ENCODE measurements at regions not wholly inside any gene's neighbourhood (a gene's known extent, or its start where the extent isn't known, plus 50 kb on each side); places are given as distances from the start of the nearest gene placed in this dataset.

GRCh38 chr9:89802781-89803355 is 198.1 kb downstream of the GADD45G start:
- no peak for DNase-seq
- Mint-ChIP-seq H3K9me3 (no peaks in the 10 kb centered on the region), H3K27ac (no peak overlapping the region), H3K4me3 (no peak overlapping the region), H3K36me3 (no peaks in the 10 kb centered on the region), H3K4me1 (no peaks in the 10 kb centered on the region), H3K27me3 (peaks cover 56% of the 10 kb centered on the region)
- CTCF ChIA-PET, result no interaction called here

- H3K36me3 Mint-ChIP-seq, result no peaks in the 10 kb centered on the region
Observed at GRCh38 chr9:89803403-89803802, 198.6 kb downstream of the GADD45G start.

GRCh38 chr9:89804766-89805531 is 200.1 kb downstream of the GADD45G start:
- H3K9me3 Mint-ChIP-seq, result no peaks in the 10 kb centered on the region
- CTCF ChIA-PET, result interaction anchor here (1.9 kb wide), 1 partner anchor 212 kb away, joined by 6 read pairs; no protein-coding TSS in a partner anchor
- DNase-seq, result no peak
- H3K27ac Mint-ChIP-seq, result no peak overlapping the region
- H3K36me3 Mint-ChIP-seq, result no peaks in the 10 kb centered on the region
- H3K4me3 Mint-ChIP-seq, result no peak overlapping the region
- H3K27me3 Mint-ChIP-seq, result peaks cover 53% of the 10 kb centered on the region
- H3K4me1 Mint-ChIP-seq, result no peaks in the 10 kb centered on the region

More at GRCh38 chr9:89803403-89803802, 198.6 kb downstream of the GADD45G start:
- Mint-ChIP-seq H3K9me3 (no peaks in the 10 kb centered on the region), H3K27ac (no peak overlapping the region), H3K4me3 (no peak overlapping the region), H3K27me3 (peaks cover 56% of the 10 kb centered on the region), H3K4me1 (no peaks in the 10 kb centered on the region)
- CTCF ChIA-PET, result interaction anchor here (1.9 kb wide), 1 partner anchor 210 kb away, joined by 6 read pairs; no protein-coding TSS in a partner anchor
- no peak for DNase-seq

GRCh38 chr9:89805571-89806292 is 200.9 kb downstream of the GADD45G start:
- Mint-ChIP-seq H3K9me3 (no peaks in the 10 kb centered on the region), H3K4me3 (no peak overlapping the region), H3K36me3 (no peaks in the 10 kb centered on the region), H3K4me1 (no peaks in the 10 kb centered on the region), H3K27ac (no peak overlapping the region), H3K27me3 (peaks cover 54% of the 10 kb centered on the region)
- no peak for DNase-seq
- CTCF ChIA-PET, result interaction anchor here (1.9 kb wide), 1 partner anchor 212 kb away, joined by 6 read pairs; no protein-coding TSS in a partner anchor

DNA sequence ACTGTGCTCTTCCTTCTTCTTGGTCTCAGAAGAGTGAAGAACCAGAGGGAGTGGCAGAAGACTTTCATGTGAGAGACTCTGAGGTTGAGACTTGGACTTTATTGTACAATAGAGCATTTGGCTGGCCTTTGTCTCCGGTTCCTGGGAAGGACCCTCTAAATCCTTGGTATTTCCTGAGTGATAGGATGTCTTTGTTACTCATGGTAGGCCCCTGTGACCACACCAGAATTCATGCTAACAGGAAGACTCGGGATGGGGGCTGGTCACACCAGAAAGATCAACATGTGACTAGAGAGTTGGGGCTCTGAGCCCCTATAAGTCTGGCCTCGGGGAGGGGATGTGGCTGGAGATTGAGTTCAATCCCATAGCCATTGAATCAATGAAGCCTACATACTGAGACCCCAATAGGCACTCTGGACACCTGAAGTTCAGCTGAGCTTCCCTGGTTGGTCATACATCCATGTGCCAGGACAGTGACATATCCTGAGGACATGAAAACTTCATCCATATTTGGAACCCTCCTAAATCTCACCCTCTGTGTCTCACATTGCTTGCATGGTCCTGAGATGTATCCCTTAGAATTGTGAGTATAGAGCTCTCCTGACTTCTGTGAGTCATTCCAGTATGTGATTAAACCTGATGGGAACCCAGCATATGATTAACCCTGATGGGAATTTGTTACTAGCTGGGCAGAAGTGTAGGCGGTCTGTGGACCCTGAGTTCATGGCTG is 201.7 kb downstream of the GADD45G start:
- CTCF ChIA-PET, result interaction anchor here (0.8 kb wide), 1 partner anchor 9 kb away, joined by 3 read pairs; no protein-coding TSS in a partner anchor
- no peak for DNase-seq
- no peaks in the 10 kb centered on the region for H3K36me3 Mint-ChIP-seq
- H3K4me3 Mint-ChIP-seq, result no peak overlapping the region
- no peaks in the 10 kb centered on the region for H3K4me1 Mint-ChIP-seq
- H3K9me3 Mint-ChIP-seq, result no peaks in the 10 kb centered on the region
- peaks cover 56% of the 10 kb centered on the region for H3K27me3 Mint-ChIP-seq
- no peak overlapping the region for H3K27ac Mint-ChIP-seq

- Mint-ChIP-seq H3K9me3 (no peaks in the 10 kb centered on the region), H3K4me3 (no peak overlapping the region), H3K27ac (no peak overlapping the region), H3K36me3 (no peaks in the 10 kb centered on the region), H3K27me3 (peaks cover 57% of the 10 kb centered on the region), H3K4me1 (no peaks in the 10 kb centered on the region)
- DNase-seq, result no peak
- CTCF ChIA-PET, result interaction anchor here (0.8 kb wide), 1 partner anchor 10 kb away, joined by 3 read pairs; no protein-coding TSS in a partner anchor
Observed at GRCh38 chr9:89807101-89807395, 202.2 kb downstream of the GADD45G start.

- Mint-ChIP-seq H3K27ac (no peak overlapping the region), H3K4me1 (no peaks in the 10 kb centered on the region), H3K27me3 (peaks cover 57% of the 10 kb centered on the region), H3K36me3 (no peaks in the 10 kb centered on the region), H3K9me3 (no peaks in the 10 kb centered on the region), H3K4me3 (no peak overlapping the region)
- no peak for DNase-seq
- CTCF ChIA-PET, result no interaction called here
Observed at GRCh38 chr9:89807682-89808075, 202.9 kb downstream of the GADD45G start.

GRCh38 chr9:89808076-89808755 is 203.4 kb downstream of the GADD45G start:
- Mint-ChIP-seq H3K27me3 (peaks cover 57% of the 10 kb centered on the region), H3K9me3 (no peaks in the 10 kb centered on the region)
- DNase-seq, result no peak

DNA sequence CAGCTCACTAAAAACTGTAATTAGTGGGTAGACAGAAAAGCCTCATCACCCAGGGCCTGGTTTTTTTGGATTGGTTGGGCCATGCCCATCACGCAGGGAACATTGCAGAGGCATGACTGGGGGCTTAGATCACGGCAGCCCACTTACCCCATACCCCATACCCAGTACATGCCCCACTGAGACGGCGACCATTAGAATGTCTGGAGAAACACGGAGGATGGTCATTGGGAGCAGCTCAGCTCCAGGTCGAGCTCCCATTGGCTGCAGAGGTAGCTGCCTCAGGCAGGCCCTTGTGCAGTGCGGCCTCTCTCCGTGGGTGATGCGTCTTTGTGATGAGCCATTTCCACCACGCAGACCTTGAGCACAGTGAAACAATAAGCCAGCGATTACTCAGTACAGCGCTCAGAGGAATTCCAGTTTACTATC is 204.0 kb downstream of the GADD45G start:
- Mint-ChIP-seq H3K9me3 (no peaks in the 10 kb centered on the region), H3K36me3 (no peaks in the 10 kb centered on the region), H3K27me3 (peaks cover 54% of the 10 kb centered on the region), H3K4me3 (no peak overlapping the region), H3K27ac (no peak overlapping the region), H3K4me1 (peaks cover 5% of the 10 kb centered on the region)
- no peak for DNase-seq
- CTCF ChIA-PET, result no interaction called here

More at GRCh38 chr9:89808076-89808755, 203.4 kb downstream of the GADD45G start:
- H3K4me1 Mint-ChIP-seq, result no peaks in the 10 kb centered on the region
- CTCF ChIA-PET, result no interaction called here
- no peaks in the 10 kb centered on the region for H3K36me3 Mint-ChIP-seq
- H3K27ac Mint-ChIP-seq, result no peak overlapping the region
- H3K4me3 Mint-ChIP-seq, result no peak overlapping the region

DNA sequence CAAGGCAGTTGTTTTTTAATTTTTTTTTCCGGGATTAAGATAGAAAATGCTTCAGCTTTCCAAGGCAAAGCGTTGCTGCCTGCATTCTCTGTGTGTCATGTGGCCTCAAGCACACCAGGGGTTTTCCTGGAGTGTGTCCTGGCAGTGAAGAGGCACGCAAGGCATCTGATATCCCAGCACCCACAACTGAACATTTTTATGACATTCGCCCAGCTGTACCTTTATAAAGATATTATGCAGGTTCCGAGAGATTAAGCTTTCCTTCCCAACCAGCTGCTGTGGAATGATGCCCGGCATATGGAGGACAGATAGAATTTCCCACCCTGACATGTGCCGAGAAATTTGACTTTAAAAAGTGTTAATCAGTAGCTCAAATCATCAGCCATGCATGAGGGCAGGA is 205.6 kb downstream of the GADD45G start:
- H3K27me3 Mint-ChIP-seq, result peaks cover 56% of the 10 kb centered on the region
- no peak overlapping the region for H3K27ac Mint-ChIP-seq
- no peak overlapping the region for H3K4me3 Mint-ChIP-seq
- no peaks in the 10 kb centered on the region for H3K36me3 Mint-ChIP-seq
- no peak for DNase-seq
- H3K4me1 Mint-ChIP-seq, result peaks cover 20% of the 10 kb centered on the region
- CTCF ChIA-PET, result interaction anchor here (0.8 kb wide), 1 partner anchor 8 kb away, joined by 3 read pairs; no protein-coding TSS in a partner anchor
- no peaks in the 10 kb centered on the region for H3K9me3 Mint-ChIP-seq

- Mint-ChIP-seq H3K36me3 (no peaks in the 10 kb centered on the region), H3K27me3 (peaks cover 49% of the 10 kb centered on the region), H3K9me3 (no peaks in the 10 kb centered on the region), H3K27ac (no peak overlapping the region), H3K4me3 (no peak overlapping the region), H3K4me1 (peaks cover 20% of the 10 kb centered on the region)
- no peak for DNase-seq
- CTCF ChIA-PET, result no interaction called here
Observed at GRCh38 chr9:89811356-89811755, 206.5 kb downstream of the GADD45G start.

DNA sequence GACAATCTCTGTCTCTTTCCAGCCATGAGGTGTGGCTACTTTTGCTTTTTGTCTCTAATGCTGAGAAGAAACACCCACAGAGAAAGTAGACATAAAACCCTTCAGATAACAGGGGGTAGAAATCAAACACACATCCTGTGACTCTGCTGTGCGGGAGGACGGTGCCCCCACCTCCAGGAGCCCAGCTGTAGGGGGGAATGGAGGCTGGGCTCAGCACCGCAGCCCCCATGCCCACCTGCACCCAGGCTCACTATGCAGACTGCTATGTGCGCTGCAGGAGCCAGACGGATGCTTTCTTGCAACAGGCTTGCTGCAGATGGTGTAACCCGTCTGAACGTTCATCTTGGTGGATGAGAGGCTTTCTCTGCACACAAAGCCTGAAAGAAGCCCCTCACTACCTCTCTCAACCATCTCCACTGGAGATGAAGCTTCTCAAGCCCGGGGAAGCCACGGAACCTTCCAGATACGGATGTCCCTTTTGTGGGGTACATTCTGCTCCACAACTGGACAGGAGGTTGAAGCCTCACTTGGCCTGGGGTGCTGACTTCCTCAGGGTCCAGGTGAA is 207.2 kb downstream of the GADD45G start:
- CTCF ChIA-PET, result no interaction called here
- peaks cover 50% of the 10 kb centered on the region for H3K27me3 Mint-ChIP-seq
- DNase-seq, result no peak
- no peaks in the 10 kb centered on the region for H3K9me3 Mint-ChIP-seq
- H3K4me1 Mint-ChIP-seq, result peaks cover 20% of the 10 kb centered on the region
- no peak overlapping the region for H3K4me3 Mint-ChIP-seq
- H3K36me3 Mint-ChIP-seq, result no peaks in the 10 kb centered on the region
- H3K27ac Mint-ChIP-seq, result no peak overlapping the region

DNA sequence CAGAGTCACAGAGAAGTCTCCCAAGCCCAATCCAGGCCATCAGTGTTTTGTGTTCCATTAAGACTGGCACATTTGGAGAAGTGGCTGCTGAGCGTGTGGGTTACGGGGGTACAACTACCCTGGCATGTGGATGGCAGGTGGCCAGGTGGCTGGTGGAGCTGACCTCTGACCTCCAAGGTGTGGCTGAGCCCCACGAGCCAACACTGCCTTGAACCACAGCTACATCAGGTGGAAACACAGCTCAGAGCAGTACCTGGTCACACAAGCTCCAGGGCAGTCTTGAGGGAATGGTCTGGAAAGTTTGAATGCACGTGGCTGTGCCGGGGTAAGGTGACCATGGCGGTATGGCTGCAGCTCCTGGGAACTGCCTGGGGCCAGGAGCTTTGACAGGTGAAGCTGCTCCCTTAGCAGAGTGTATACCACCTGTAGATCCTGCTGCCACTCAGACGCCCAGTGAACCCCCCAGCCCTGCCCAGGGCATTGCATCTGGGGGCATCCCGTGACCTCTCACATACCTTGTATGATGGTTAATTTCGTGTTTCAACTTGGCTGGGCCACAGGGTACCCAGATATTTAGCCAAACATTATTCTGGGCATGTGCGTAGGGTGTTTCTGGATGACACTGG is 207.9 kb downstream of the GADD45G start:
- Mint-ChIP-seq H3K36me3 (no peaks in the 10 kb centered on the region), H3K27ac (no peak overlapping the region), H3K27me3 (peaks cover 56% of the 10 kb centered on the region), H3K4me1 (peaks cover 20% of the 10 kb centered on the region), H3K9me3 (no peaks in the 10 kb centered on the region), H3K4me3 (no peak overlapping the region)
- DNase-seq, result no peak
- CTCF ChIA-PET, result interaction anchor here (1.0 kb wide), 1 partner anchor 210 kb away, joined by 3 read pairs; no protein-coding TSS in a partner anchor

All from activated naive CD4-positive, alpha-beta T cell treated with anti-CD3 and anti-CD28 coated beads, Interleukin-2, amount 10 ng/mL, durations not matched to agents 7 days and 5 days (primary cell).